H1 (cell line): ENCODE measurements at regions not wholly inside any gene's neighbourhood (a gene's known extent, or its start where the extent isn't known, plus 50 kb on each side); places are given as distances from the start of the nearest gene placed in this dataset.

Experiments used
- CTCF ChIA-PET: fragments of 300-600 bp; sonication (Branson Sonifier 250); formaldehyde crosslinking; loops from one replicate; lab custom pipeline; 2021; ENCODE audit not compliant: partially characterized antibody; lab: Charles Lee
- POLR2A ChIA-PET: fragments of 300-600 bp; sonication (Branson Sonifier 250); formaldehyde crosslinking; loops from one replicate; lab custom pipeline; 2021; ENCODE audit warnings: inconsistent platforms; ENCODE audit not compliant: partially characterized antibody; lab: Charles Lee
- DNase-seq, 2 experiments: peaks; one replicate each; pipeline versions ENCODE4 v3.0.0 to v3.0.0-alpha.2; 2010 to 2022; ENCODE audit warnings: low spot score in 2 of 2, low read depth in 1 of 2, mixed read lengths in 1 of 2
- FAIRE-seq: peaks from 2 replicates; lab custom pipeline; 2011; peaks lifted over from hg19 to GRCh38; lab: Jason Lieb, UNC
- H2AFZ ChIP-seq: 2 replicates; pipeline ENCODE4 v1.8.1; 2012; ENCODE audit warnings: low read length, inconsistent platforms
- H2AK5ac ChIP-seq: 2 replicates; pipeline ENCODE4 v1.6.1; 2013; ENCODE audit warnings: low read depth, low read length
- H2BK120ac ChIP-seq: replicated peaks from 2 replicates; pipeline ENCODE3; 2013; ENCODE audit warnings: low read depth, low read length, inconsistent platforms
- H2BK12ac ChIP-seq: 2 replicates; pipeline ENCODE4 v1.6.1; 2013; ENCODE audit warnings: low read depth, low read length
- H2BK15ac ChIP-seq: 2 replicates; pipeline ENCODE4 v1.6.1; 2013; ENCODE audit warnings: low read length
- H2BK20ac ChIP-seq: 2 replicates; pipeline ENCODE4 v1.6.1; 2013; ENCODE audit warnings: low read length
- H2BK5ac ChIP-seq: 2 replicates; pipeline ENCODE4 v1.6.1; 2013; ENCODE audit warnings: low read depth, low read length
- H3K14ac ChIP-seq: 2 replicates; pipeline ENCODE4 v1.6.1; 2013; ENCODE audit warnings: inconsistent platforms; ENCODE audit not compliant: insufficient read length
- H3K18ac ChIP-seq: 2 replicates; pipeline ENCODE4 v1.6.1; 2013; ENCODE audit warnings: low read length; ENCODE audit errors: extremely low read depth
- H3K23ac ChIP-seq: 2 replicates; pipeline ENCODE4 v1.6.1; 2013; ENCODE audit warnings: inconsistent platforms; ENCODE audit not compliant: insufficient read length
- H3K23me2 ChIP-seq: 2 replicates; pipeline ENCODE4 v1.6.1; 2013; ENCODE audit warnings: low read depth, low read length
- H3K27ac ChIP-seq: 2 replicates; pipeline ENCODE4 v1.6.1; 2011; ENCODE audit warnings: low read depth, low read length, inconsistent platforms
- H3K27me3 ChIP-seq, 4 experiments: replicated peaks in 1 of 4; 1 replicate in 1 of 4; 2 replicates in 3 of 4; pipeline versions ENCODE4 v1.6.1 to v1.8.1; 2011 to 2013; ENCODE audit warnings: low read length in 3 of 4, mild to moderate bottlenecking in 3 of 4, inconsistent platforms in 2 of 4, mixed read lengths in 2 of 4, moderate library complexity in 1 of 4; ENCODE audit not compliant: control insufficient read depth in 3 of 4, insufficient read depth in 3 of 4; ENCODE audit errors: extremely low read depth in 1 of 4
- H3K36me3 ChIP-seq, 4 experiments: 2 replicates each; pipeline versions ENCODE4 v1.6.1 to v1.8.1; 2011 to 2013; ENCODE audit warnings: mild to moderate bottlenecking in 4 of 4, low read length in 3 of 4, moderate library complexity in 2 of 4, control low read depth in 1 of 4, inconsistent platforms in 1 of 4; ENCODE audit not compliant: insufficient read depth in 4 of 4, control insufficient read depth in 2 of 4
- H3K4ac ChIP-seq: replicated peaks from 2 replicates; pipeline ENCODE3; 2013; ENCODE audit warnings: low read length, low read depth, mixed read lengths, inconsistent platforms; ENCODE audit not compliant: insufficient read length
- H3K4me1 ChIP-seq, 4 experiments: replicated peaks in 1 of 4; 1 replicate in 1 of 4; 2 replicates in 3 of 4; pipeline versions ENCODE4 v1.6.1 to v1.8.1; 2011 to 2013; ENCODE audit warnings: low read length in 3 of 4, inconsistent platforms in 2 of 4, mixed read lengths in 1 of 4; ENCODE audit not compliant: insufficient read depth in 4 of 4, control insufficient read depth in 3 of 4
- H3K4me2 ChIP-seq, 2 experiments: 2 replicates each; pipeline versions ENCODE4 v1.6.1 to v1.8.1; 2011 to 2013; ENCODE audit warnings: low read depth in 2 of 2, low read length in 2 of 2, control low read depth in 1 of 2, inconsistent platforms in 1 of 2, mild to moderate bottlenecking in 1 of 2; ENCODE audit not compliant: insufficient read depth in 1 of 2
- H3K4me3 ChIP-seq, 4 experiments: fragments of 200-600, 300-600 bp in 1 of 4; sonication (generic), shearing (Covaris generic), sonication (Bioruptor Twin) in 1 of 4; 2 replicates each; pipeline versions ENCODE4 v1.5.1 to v1.8.1; 2011 to 2016; ENCODE audit warnings: low read length in 4 of 4, low read depth in 3 of 4, control low read depth in 2 of 4, inconsistent platforms in 2 of 4, mild to moderate bottlenecking in 2 of 4, mixed read lengths in 1 of 4, moderate library complexity in 1 of 4; ENCODE audit not compliant: insufficient read depth in 2 of 4; ENCODE audit errors: extremely low read depth in 1 of 4
- H3K56ac ChIP-seq: replicated peaks from 2 replicates; pipeline ENCODE3; 2013; ENCODE audit warnings: low read depth, mild to moderate bottlenecking, mixed read lengths, low read length, inconsistent platforms; ENCODE audit not compliant: insufficient read length
- H3K79me1 ChIP-seq: 2 replicates; pipeline ENCODE4 v1.6.1; 2013; ENCODE audit warnings: low read depth, low read length, control low read depth
- H3K79me2 ChIP-seq, 2 experiments: 2 replicates each; pipeline versions ENCODE4 v1.6.1 to v1.8.1; 2012 to 2013; ENCODE audit warnings: low read length in 2 of 2, mild to moderate bottlenecking in 2 of 2, inconsistent platforms in 1 of 2; ENCODE audit not compliant: insufficient read depth in 2 of 2, control insufficient read depth in 1 of 2
- H3K9ac ChIP-seq, 4 experiments: replicated peaks in 1 of 4; 1 replicate in 1 of 4; 2 replicates in 3 of 4; pipeline versions ENCODE4 v1.6.1 to v1.8.1; 2011 to 2013; ENCODE audit warnings: low read depth in 3 of 4, low read length in 3 of 4, control low read depth in 2 of 4, mild to moderate bottlenecking in 2 of 4, moderate library complexity in 2 of 4, inconsistent platforms in 1 of 4; ENCODE audit errors: extremely low read depth in 1 of 4
- H3K9me3 ChIP-seq, 2 experiments: 2 replicates each; pipeline versions ENCODE4 v1.6.1 to v1.8.1; 2012 to 2013; ENCODE audit warnings: mild to moderate bottlenecking in 2 of 2, moderate library complexity in 2 of 2, control low read depth in 1 of 2, inconsistent platforms in 1 of 2, low read depth in 1 of 2, low read length in 1 of 2, mixed read lengths in 1 of 2; ENCODE audit not compliant: insufficient read depth in 2 of 2
- H4K20me1 ChIP-seq, 2 experiments: replicated peaks in 1 of 2; 2 replicates each; pipeline versions ENCODE3 to v1.8.1; 2011 to 2013; ENCODE audit warnings: inconsistent platforms in 2 of 2, low read length in 2 of 2, mild to moderate bottlenecking in 1 of 2; ENCODE audit not compliant: insufficient read depth in 2 of 2, control insufficient read depth in 1 of 2
- H4K5ac ChIP-seq: 2 replicates; pipeline ENCODE4 v1.6.1; 2013; ENCODE audit warnings: low read length, low read depth, mixed read lengths, inconsistent platforms; ENCODE audit not compliant: insufficient read length
- H4K8ac ChIP-seq: 2 replicates; pipeline ENCODE4 v1.8.0; 2013; ENCODE audit warnings: mild to moderate bottlenecking, moderate library complexity, low read length, inconsistent platforms; ENCODE audit not compliant: insufficient read depth; ENCODE audit errors: extremely low read depth
- H4K91ac ChIP-seq: replicated peaks from 2 replicates; pipeline ENCODE3; 2013; ENCODE audit warnings: low read length, mixed read lengths, inconsistent platforms; ENCODE audit not compliant: insufficient read length
- ASH2L ChIP-seq: fragments of 200-600, 300-600 bp; sonication (generic); IDR thresholded peaks from one replicate; pipeline ENCODE4 v1.7.1; 2017; ENCODE audit warnings: low read length
- ATF3 ChIP-seq: IDR thresholded peaks from 2 replicates; pipeline ENCODE4 v1.6.1; 2011; ENCODE audit warnings: low read depth, mild to moderate bottlenecking, low read length; ENCODE audit not compliant: insufficient read depth
- CHD1 ChIP-seq: IDR thresholded peaks from 2 replicates; pipeline ENCODE4 v1.6.1; 2012; ENCODE audit warnings: low read depth, low read length, improper control_type of control experiment
- CHD2 ChIP-seq: IDR thresholded peaks from 2 replicates; pipeline ENCODE4 v1.6.1; 2012; ENCODE audit warnings: low read length, improper control_type of control experiment
- E2F6 ChIP-seq: IDR thresholded peaks from 2 replicates; pipeline ENCODE4 v1.6.1; 2012; ENCODE audit warnings: inconsistent platforms
- EP300 ChIP-seq, 2 experiments: IDR thresholded peaks; 1 replicate in 1 of 2; 2 replicates in 1 of 2; pipeline ENCODE4 v1.6.1; 2011 to 2012; ENCODE audit warnings: low read depth in 2 of 2, low read length in 2 of 2, mild to moderate bottlenecking in 2 of 2, borderline replicate concordance in 1 of 2, inconsistent platforms in 1 of 2, moderate library complexity in 1 of 2
- GTF2F1 ChIP-seq: IDR thresholded peaks from 2 replicates; pipeline ENCODE4 v1.6.1; 2012; ENCODE audit warnings: low read depth, low read length, improper control_type of control experiment, borderline replicate concordance
- MAX ChIP-seq: IDR thresholded peaks from 2 replicates; pipeline ENCODE4 v1.6.1; 2012; ENCODE audit warnings: inconsistent platforms
- NANOG ChIP-seq: IDR thresholded peaks from 2 replicates; pipeline ENCODE4 v1.6.1; 2011; ENCODE audit warnings: low read length, low read depth, mild to moderate bottlenecking, inconsistent platforms; ENCODE audit not compliant: insufficient read depth, poor library complexity, severe bottlenecking
- POLR2A ChIP-seq, 2 experiments: IDR thresholded peaks; 1 replicate in 1 of 2; 2 replicates in 1 of 2; pipeline ENCODE4 v1.6.1; 2011; ENCODE audit warnings: low read depth in 2 of 2, low read length in 2 of 2, mild to moderate bottlenecking in 2 of 2; ENCODE audit errors: control extremely low read depth in 1 of 2
- POLR2AphosphoS5 ChIP-seq: IDR thresholded peaks from 2 replicates; pipeline ENCODE4 v1.6.1; 2011; ENCODE audit warnings: low read depth, low read length
- SIN3A ChIP-seq, 2 experiments: IDR thresholded peaks in 1 of 2; conservative IDR thresholded peaks in 1 of 2; 2 replicates each; pipeline ENCODE4 v1.6.1; 2011 to 2012; ENCODE audit warnings: low read length in 2 of 2, improper control_type of control experiment in 1 of 2, low read depth in 1 of 2, mild to moderate bottlenecking in 1 of 2
- SIRT6 ChIP-seq: IDR thresholded peaks from one replicate; pipeline ENCODE4 v1.7.1; 2012; ENCODE audit warnings: low read length, inconsistent platforms
- SP1 ChIP-seq: IDR thresholded peaks from 2 replicates; pipeline ENCODE4 v1.6.1; 2011; ENCODE audit warnings: low read depth, low read length
- YY1 ChIP-seq: IDR thresholded peaks from 2 replicates; pipeline ENCODE4 v1.6.1; 2011; ENCODE audit warnings: low read depth, mild to moderate bottlenecking, low read length
- WGBS, 2 experiments: shearing (Covaris generic) in 1 of 2; methylation state at CpG; one replicate each; pipeline versions ENCODE4 v1.1.6 to v1.1.7; 2013 to 2015; ENCODE audit warnings: low lambda C conversion rate in 2 of 2, mixed read lengths in 2 of 2, inconsistent platforms in 1 of 2, low coverage in 1 of 2, missing lambda C conversion rate in 1 of 2; ENCODE audit not compliant: insufficient replicate concordance in 2 of 2, insufficient coverage in 1 of 2, insufficient read length in 1 of 2; ENCODE audit errors: extremely low coverage in 1 of 2, missing lambda C conversion rate in 1 of 2; 5-methylcytosine and 5-hydroxymethylcytosine counted together

GRCh38 chr3:55194376-55194775 is 266.5 kb upstream of the LRTM1 start:
- H4K5ac ChIP-seq = no peak overlapping the region
- no peaks in the 10 kb centered on the region for H3K79me2 ChIP-seq
- H4K20me1 ChIP-seq = no peaks in the 10 kb centered on the region
- no peak overlapping the region for H3K56ac ChIP-seq
- no peak overlapping the region for H2BK120ac ChIP-seq
- TF ChIP-seq CHD2 = no peak
- no peak for TF ChIP-seq GTF2F1
- no peak for TF ChIP-seq SIN3A (conservative IDR thresholded peaks at IDR 0.05 in 1 of 2, IDR thresholded peaks at IDR 0.05 in 1 of 2; ENCODE audit: low read depth in 1 of 2, low read length in 2 of 2)
- no peak for TF ChIP-seq MAX
- no peak for TF ChIP-seq POLR2A (IDR thresholded peaks at IDR 0.05; ENCODE audit: control extremely low read depth in 1 of 2, low read depth in 2 of 2, low read length in 2 of 2)
- TF ChIP-seq YY1 = no peak
- TF ChIP-seq POLR2AphosphoS5 = no peak
- no peak for TF ChIP-seq NANOG
- TF ChIP-seq ASH2L = no peak
- TF ChIP-seq CHD1 = no peak
- no peak for TF ChIP-seq SP1
- no peak for TF ChIP-seq ATF3
- TF ChIP-seq SIRT6 = no peak
- TF ChIP-seq EP300 (IDR thresholded peaks at IDR 0.05; ENCODE audit: borderline replicate concordance in 1 of 2, low read depth in 2 of 2, low read length in 2 of 2) = no peak
- no peak for TF ChIP-seq E2F6
- no peak overlapping the region for H2BK15ac ChIP-seq
- H4K91ac ChIP-seq = no peak overlapping the region
- no peak overlapping the region for H2AK5ac ChIP-seq
- H3K23me2 ChIP-seq = no peaks in the 10 kb centered on the region
- no peak overlapping the region for H4K8ac ChIP-seq
- no peak for DNase-seq
- no peak overlapping the region for H2BK20ac ChIP-seq
- H3K14ac ChIP-seq = no peak overlapping the region
- ChIA-PET CTCF (no interaction called here), POLR2A (no interaction called here)
- no peak overlapping the region for H2BK5ac ChIP-seq
- H3K18ac ChIP-seq = no peak overlapping the region
- no peak overlapping the region for H2BK12ac ChIP-seq
- WGBS, 2 experiments = 96% methylated on average over 3 of the region's 3 CpGs; no CpG with 5 or more reads in 1 of the 2 experiments
- no peak overlapping the region for H3K4me2 ChIP-seq
- no peaks in the 10 kb centered on the region for H3K9me3 ChIP-seq
- no peak overlapping the region for H3K4me3 ChIP-seq
- no peak overlapping the region for H2AFZ ChIP-seq
- H3K79me1 ChIP-seq = no peaks in the 10 kb centered on the region
- H3K27me3 ChIP-seq = no peaks in the 10 kb centered on the region
- no peaks in the 10 kb centered on the region for H3K4me1 ChIP-seq
- no peak overlapping the region for H3K4ac ChIP-seq
- H3K23ac ChIP-seq = no peak overlapping the region
- no peak overlapping the region for H3K9ac ChIP-seq
- H3K36me3 ChIP-seq = no peaks in the 10 kb centered on the region
- no peak for FAIRE-seq
- no peak overlapping the region for H3K27ac ChIP-seq
